NCI-H1092 (cell line): ENCODE measurements at regions not wholly inside any gene's neighbourhood (a gene's known extent, or its start where the extent isn't known, plus 50 kb on each side); places are given as distances from the start of the nearest gene placed in this dataset.
"Not testable (repeated sequence)": the region's sequence is repeated elsewhere in the genome, so short reads cannot be mapped to it uniquely, and the experiment has no call there.

Experiments used
- DNase-seq: peaks from one replicate; lab custom pipeline; 2025; lab: John Stamatoyannopoulos, UW

DNA sequence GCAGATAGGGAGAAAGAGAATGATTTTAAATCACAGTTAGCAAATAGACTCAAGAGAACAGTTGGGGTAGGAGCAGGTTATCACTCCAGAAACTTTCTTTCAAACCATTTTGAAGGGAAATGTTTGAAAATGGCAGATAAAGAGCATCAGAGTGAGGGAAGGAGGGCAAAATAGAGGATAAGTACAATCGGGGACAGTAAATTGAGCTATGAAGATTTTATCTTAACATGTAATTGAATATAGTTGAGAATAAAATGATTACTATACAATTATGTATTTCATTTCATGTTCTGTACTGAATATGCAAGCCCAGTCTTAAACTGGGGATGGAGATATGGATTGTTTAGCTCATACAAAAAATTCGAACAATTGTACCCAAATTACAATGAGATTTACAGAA lies 54.0 kb downstream of the MAP10 start:
- no peak for DNase-seq

GRCh38 chr1:232861107-232861506 lies 55.9 kb downstream of the MAP10 start:
- DNase-seq, result no peak

- no peak for DNase-seq
Measured at GRCh38 chr1:232863544-232864275, 58.5 kb downstream of the MAP10 start.

DNA sequence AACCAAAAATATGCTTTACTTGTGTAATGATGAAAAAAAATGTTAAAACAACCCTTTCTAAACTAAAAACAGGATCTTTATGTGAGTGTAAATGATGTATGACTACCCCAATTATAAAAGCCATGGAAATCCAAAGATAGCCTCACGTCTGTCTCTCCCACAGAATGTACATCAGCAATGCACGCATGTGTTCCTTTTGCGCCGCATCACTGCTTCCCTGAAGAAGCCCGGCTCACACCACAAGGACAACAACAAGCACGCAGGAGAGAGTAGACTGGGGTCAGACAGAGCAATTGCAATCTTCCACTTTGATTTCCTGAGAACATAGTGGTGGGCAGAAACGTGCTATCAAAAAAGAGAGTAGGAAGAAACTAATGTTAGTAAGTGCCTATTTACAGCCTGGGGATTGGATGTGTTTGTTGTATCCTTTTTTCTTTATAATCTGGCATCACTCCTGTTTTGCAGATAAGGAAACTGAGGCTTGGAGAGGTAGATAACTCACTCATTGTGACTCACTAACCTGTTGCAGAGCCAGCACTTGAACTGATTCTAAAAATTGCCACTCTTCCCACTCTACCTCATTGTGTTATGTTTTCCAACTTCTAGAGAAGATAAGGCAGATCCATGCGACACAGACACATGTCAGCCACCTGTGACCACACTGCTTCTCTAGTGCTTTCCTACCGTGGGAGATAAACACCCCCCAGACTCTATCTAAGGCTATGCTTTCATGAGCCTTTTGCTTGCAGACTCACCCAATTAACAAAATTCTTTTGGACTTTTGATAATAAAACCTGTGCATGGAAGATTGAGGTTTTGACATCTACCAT lies 60.1 kb downstream of the MAP10 start:
- DNase-seq, result no peak

- DNase-seq, result peak; percentile 56
Measured at GRCh38 chr1:232868793-232869491, 63.7 kb downstream of the MAP10 start.

- DNase-seq, result not testable (repeated sequence)
Measured at GRCh38 chr1:232871291-232871969, 66.2 kb downstream of the MAP10 start.

GRCh38 chr1:232872284-232872683 lies 67.1 kb downstream of the MAP10 start:
- DNase-seq, result no peak

DNA sequence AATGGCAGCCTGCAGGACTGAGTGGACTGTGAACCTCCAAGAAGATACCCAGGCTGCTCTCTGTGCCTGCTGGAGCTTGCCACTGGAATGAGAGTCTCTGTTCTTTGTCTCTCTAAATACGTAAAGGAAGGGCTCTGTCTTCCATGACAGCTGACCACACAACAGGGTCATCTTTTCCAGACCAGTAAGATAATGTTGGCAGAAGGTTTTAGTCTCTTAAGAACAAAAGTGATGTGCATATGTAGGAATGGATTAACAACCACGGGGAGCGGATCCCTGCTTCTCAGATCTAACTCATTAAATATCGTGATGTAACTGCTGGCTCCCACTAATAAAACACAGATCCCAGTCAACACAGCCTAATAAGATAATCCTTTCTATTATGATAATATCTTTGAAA lies 67.5 kb downstream of the MAP10 start:
- DNase-seq, result no peak

- no peak for DNase-seq
Measured at GRCh38 chr1:232873412-232873811, 68.2 kb downstream of the MAP10 start.

DNA sequence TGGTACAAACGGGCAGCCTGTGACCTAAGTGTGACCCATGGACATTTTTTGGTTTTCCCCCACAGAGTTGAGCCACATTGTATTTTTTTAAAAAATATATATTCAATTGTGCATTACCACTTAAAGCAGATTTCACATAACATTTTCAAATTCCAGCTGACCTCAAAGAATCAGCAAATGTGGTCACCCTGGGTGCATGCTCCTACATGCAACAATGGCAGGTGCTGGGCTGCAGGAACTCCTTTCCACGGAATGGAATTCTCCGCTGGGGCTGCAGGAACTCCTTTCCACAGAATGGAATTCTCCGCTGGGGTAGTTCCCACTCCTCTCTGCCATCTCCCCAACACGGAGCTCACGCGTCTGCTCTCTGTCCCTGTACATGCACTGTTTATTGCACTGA lies 68.7 kb downstream of the MAP10 start:
- DNase-seq, result no peak

GRCh38 chr1:232875536-232875935 lies 70.3 kb downstream of the MAP10 start:
- DNase-seq, result no peak

GRCh38 chr1:232876506-232877364 lies 71.5 kb downstream of the MAP10 start:
- no peak for DNase-seq

- no peak for DNase-seq
Measured at GRCh38 chr1:232877365-232878028, 72.3 kb downstream of the MAP10 start.

GRCh38 chr1:232878086-232878485 lies 72.3 kb upstream of the NTPCR start:
- DNase-seq, result no peak

- DNase-seq, result no peak
Measured at GRCh38 chr1:232880354-232880753, 70.1 kb upstream of the NTPCR start.

DNA sequence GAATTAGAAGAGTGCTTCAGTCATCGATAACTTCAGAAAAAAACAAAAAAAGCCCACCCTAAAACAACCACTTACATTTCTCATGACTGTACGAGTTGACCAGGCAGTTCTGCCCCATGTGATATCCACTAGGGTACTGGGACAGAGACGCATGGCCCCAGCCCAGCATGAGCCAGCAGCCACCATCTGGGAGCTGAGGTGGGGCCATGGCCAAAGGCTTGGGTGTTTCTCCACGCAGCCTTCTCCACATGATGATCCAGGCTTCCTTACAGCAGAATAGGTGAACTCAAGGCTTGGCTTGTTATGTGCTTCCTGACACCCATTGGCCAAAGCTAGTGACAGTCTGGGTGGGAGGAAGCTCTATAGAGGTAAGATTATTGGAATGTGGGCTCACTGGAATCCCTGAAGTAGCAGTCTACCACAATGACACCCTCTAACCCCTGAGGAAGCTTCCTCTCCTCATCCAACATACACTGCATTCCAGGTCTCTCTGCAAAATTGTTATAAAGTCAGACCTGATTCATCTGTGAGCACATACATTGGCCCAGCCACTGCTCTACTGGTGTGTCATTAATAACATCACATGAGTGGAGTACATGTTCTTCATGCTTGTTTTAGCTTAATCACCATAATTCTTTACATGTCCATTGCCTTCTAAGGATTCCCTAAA lies 66.3 kb upstream of the NTPCR start:
- DNase-seq, result no peak

- no peak for DNase-seq
Measured at GRCh38 chr1:232886271-232886670, 64.1 kb upstream of the NTPCR start.

GRCh38 chr1:232890340-232890943 lies 60.0 kb upstream of the NTPCR start:
- no peak for DNase-seq

- no peak for DNase-seq
Measured at GRCh38 chr1:232891071-232891470, 59.3 kb upstream of the NTPCR start.
